ENCODE measurements at regions not wholly inside any gene's neighbourhood (a gene's known extent, or its start where the extent isn't known, plus 50 kb on each side); places are given as distances from the start of the nearest gene placed in this dataset.

DNA sequence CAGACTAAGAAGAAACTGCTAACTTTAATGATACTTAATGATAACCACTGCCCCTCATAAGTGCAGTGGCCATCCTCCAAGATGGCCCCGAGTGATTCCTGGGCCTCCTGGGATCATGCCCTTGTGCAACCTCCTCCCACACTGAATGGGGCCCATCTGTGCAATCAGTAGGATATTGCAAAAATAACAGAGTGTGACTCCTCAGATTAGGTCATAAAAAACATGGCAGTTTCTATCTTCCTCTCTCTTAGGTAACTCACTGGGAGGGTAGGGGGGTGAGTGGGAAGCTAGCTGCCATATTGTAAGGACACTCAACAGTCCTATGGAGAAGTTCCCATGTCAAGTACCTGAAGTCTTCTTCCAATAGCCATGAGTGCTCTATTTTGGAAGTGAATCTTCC lies 173.0 kb downstream of the SHQ1 start:
- H3K4me1 ChIP-seq (replicated peaks in 1 of 4; ENCODE audit: control insufficient read depth in 3 of 4, insufficient read depth in 4 of 4, low read length in 3 of 4), result no peaks in the 10 kb centered on the region
- no peaks in the 10 kb centered on the region; the same call in 1 of the 2 replicates for H3K23me2 ChIP-seq (ENCODE audit: low read depth, low read length)
- ChIA-PET CTCF (ENCODE audit: partially characterized antibody) (interaction anchor here (1.1 to 4.0 kb wide), 2 partner anchors 10 to 535 kb away, joined by 5 to 29 read pairs; no protein-coding TSS in a partner anchor), POLR2A (ENCODE audit: partially characterized antibody) (no interaction called here)
- no peaks in the 10 kb centered on the region for H3K27me3 ChIP-seq (replicated peaks in 1 of 4; ENCODE audit: control insufficient read depth in 3 of 4, extremely low read depth in 1 of 4, insufficient read depth in 3 of 4, low read length in 3 of 4)
- H3K4me2 ChIP-seq (ENCODE audit: insufficient read depth in 1 of 2, low read depth in 2 of 2, low read length in 2 of 2), result no peak overlapping the region
- H2BK12ac ChIP-seq (ENCODE audit: low read depth, low read length), result no peak overlapping the region
- H3K18ac ChIP-seq (ENCODE audit: extremely low read depth, low read length), result no peak overlapping the region
- no peak overlapping the region for H2AFZ ChIP-seq (ENCODE audit: low read length)
- no peak overlapping the region for H2BK20ac ChIP-seq (ENCODE audit: low read length)
- H2BK15ac ChIP-seq (ENCODE audit: low read length), result no peak overlapping the region
- WGBS, 2 experiments (ENCODE audit: extremely low coverage in 1 of 2, insufficient coverage in 1 of 2, insufficient read length in 1 of 2, insufficient replicate concordance in 2 of 2, low coverage in 1 of 2, low lambda C conversion rate in 2 of 2, missing lambda C conversion rate in 1 of 2), result 90% methylated on average over 1 of the region's 1 CpG; no CpG with 5 or more reads in 1 of the 2 experiments
- no peaks in the 10 kb centered on the region for H3K9me3 ChIP-seq (ENCODE audit: insufficient read depth in 2 of 2, low read depth in 1 of 2, low read length in 1 of 2)
- no peaks in the 10 kb centered on the region for H3K79me1 ChIP-seq (ENCODE audit: low read depth, low read length)
- H3K56ac ChIP-seq (replicated peaks; ENCODE audit: insufficient read length, low read depth, low read length), result no peak overlapping the region
- no peaks in the 10 kb centered on the region for H4K20me1 ChIP-seq (replicated peaks in 1 of 2; ENCODE audit: control insufficient read depth in 1 of 2, insufficient read depth in 2 of 2, low read length in 2 of 2)
- no peak overlapping the region for H3K9ac ChIP-seq (replicated peaks in 1 of 4; ENCODE audit: extremely low read depth in 1 of 4, low read depth in 3 of 4, low read length in 3 of 4)
- H4K8ac ChIP-seq (ENCODE audit: extremely low read depth, insufficient read depth, low read length), result no peak overlapping the region
- no peak overlapping the region for H3K4me3 ChIP-seq (ENCODE audit: extremely low read depth in 1 of 4, insufficient read depth in 2 of 4, low read depth in 3 of 4, low read length in 4 of 4)
- no peak overlapping the region for H3K14ac ChIP-seq (ENCODE audit: insufficient read length)
- H3K79me2 ChIP-seq (ENCODE audit: control insufficient read depth in 1 of 2, insufficient read depth in 2 of 2, low read length in 2 of 2), result no peaks in the 10 kb centered on the region
- no peak overlapping the region for H3K23ac ChIP-seq (ENCODE audit: insufficient read length)
- H4K5ac ChIP-seq (ENCODE audit: insufficient read length, low read depth, low read length), result no peak overlapping the region
- H3K4ac ChIP-seq (replicated peaks; ENCODE audit: insufficient read length, low read depth, low read length), result no peak overlapping the region
- H3K27ac ChIP-seq (ENCODE audit: low read depth, low read length), result no peak overlapping the region
- DNase-seq (ENCODE audit: low read depth in 1 of 2, low spot score in 2 of 2) (no peak), FAIRE-seq (no peak)
- no peak overlapping the region for H2AK5ac ChIP-seq (ENCODE audit: low read depth, low read length)
- TF ChIP-seq GABPA (IDR thresholded peaks at IDR 0.05; ENCODE audit: borderline replicate concordance, insufficient read depth, low read length) (no peak), CTBP2 (IDR thresholded peaks at IDR 0.05; ENCODE audit: borderline replicate concordance, insufficient read depth, insufficient read length, low read length) (no peak), GTF2F1 (IDR thresholded peaks at IDR 0.05; ENCODE audit: borderline replicate concordance, low read depth, low read length) (no peak), EP300 (IDR thresholded peaks at IDR 0.05; ENCODE audit: borderline replicate concordance in 1 of 2, low read depth in 2 of 2, low read length in 2 of 2) (no peak), SP1 (IDR thresholded peaks at IDR 0.05; ENCODE audit: low read depth, low read length) (no peak)
- no peaks in the 10 kb centered on the region for H3K36me3 ChIP-seq (ENCODE audit: control insufficient read depth in 2 of 4, insufficient read depth in 4 of 4, low read length in 3 of 4)
- H4K91ac ChIP-seq (replicated peaks; ENCODE audit: insufficient read length, low read length), result no peak overlapping the region
- H2BK5ac ChIP-seq (ENCODE audit: low read depth, low read length), result no peak overlapping the region
- H2BK120ac ChIP-seq (replicated peaks; ENCODE audit: low read depth, low read length), result no peak overlapping the region

All from H1 (cell line).